H1 (cell line): ENCODE measurements at regions not wholly inside any gene's neighbourhood (a gene's known extent, or its start where the extent isn't known, plus 50 kb on each side); places are given as distances from the start of the nearest gene placed in this dataset.

ENCODE experiments used
- CEBPB ChIP-seq: IDR thresholded peaks from 2 replicates; pipeline ENCODE4 v1.6.1; 2012; ENCODE audit warnings: low read depth, low read length
- CHD7 ChIP-seq: fragments of 300-600 bp; sonication (generic); IDR thresholded peaks from 2 replicates; pipeline ENCODE4 v1.7.1; 2012; ENCODE audit warnings: low read length, moderate library complexity, mild to moderate bottlenecking, inconsistent platforms; ENCODE audit not compliant: insufficient replicate concordance
- CTCF ChIP-seq, 3 experiments: IDR thresholded peaks; 1 replicate in 2 of 3; 2 replicates in 1 of 3; pipeline versions ENCODE4 v1.5.1 to v1.6.1; 2011; ENCODE audit warnings: low read length in 3 of 3, mild to moderate bottlenecking in 3 of 3, inconsistent platforms in 2 of 3, low read depth in 1 of 3, moderate library complexity in 1 of 3; ENCODE audit not compliant: insufficient read depth in 1 of 3; ENCODE audit errors: control extremely low read depth in 1 of 3
- EGR1 ChIP-seq: IDR thresholded peaks from 2 replicates; pipeline ENCODE4 v1.6.1; 2011; ENCODE audit warnings: low read depth, low read length, borderline replicate concordance
- EZH2 ChIP-seq: fragments of 200-600 bp; sonication (generic); IDR thresholded peaks from 2 replicates; pipeline ENCODE4 v1.7.1; 2012; ENCODE audit warnings: low read depth, mild to moderate bottlenecking, moderate library complexity, low read length, inconsistent platforms; ENCODE audit not compliant: severe bottlenecking
- KDM1A ChIP-seq: fragments of 200-600, 300-600 bp; sonication (generic); IDR thresholded peaks from 2 replicates; pipeline ENCODE4 v1.7.1; 2016; ENCODE audit warnings: mild to moderate bottlenecking, low read length, borderline replicate concordance
- PHF8 ChIP-seq: fragments of 200-600 bp; sonication (generic); conservative IDR thresholded peaks from 2 replicates; pipeline ENCODE4 v1.7.1; 2012; ENCODE audit warnings: low read depth, mild to moderate bottlenecking, inconsistent platforms, low read length, moderate library complexity
- TCF12 ChIP-seq: IDR thresholded peaks from 2 replicates; pipeline ENCODE4 v1.6.1; 2011; ENCODE audit warnings: low read depth, mild to moderate bottlenecking, low read length

- TF ChIP-seq CHD7 (no peak), CTCF (IDR thresholded peaks at IDR 0.05; ENCODE audit: control extremely low read depth in 1 of 3, insufficient read depth in 1 of 3, low read depth in 1 of 3, low read length in 3 of 3) (no peak), PHF8 (no peak), EGR1 (no peak), TCF12 (no peak), EZH2 (no peak), KDM1A (no peak), CEBPB (no peak)
These were observed 233.3 kb downstream of the SETD4 start (continued) for GRCh38 chr21:35827004-35827403.
